CD14-positive monocyte (primary cell): ENCODE measurements at regions not wholly inside any gene's neighbourhood (a gene's known extent, or its start where the extent isn't known, plus 50 kb on each side); places are given as distances from the start of the nearest gene placed in this dataset.
A peak's percentile ranks its signal among the peaks of the same experiment; 100 is the strongest.

Experiments used
- DNase-seq, 3 donors: peaks; one replicate each; pipeline ENCODE4 v3.0.0-alpha.2; 2011 to 2022
- H2AFZ ChIP-seq: 2 replicates; pipeline ENCODE4 v1.6.0; 2012; ENCODE audit warnings: mild to moderate bottlenecking, low read depth, low read length, inconsistent platforms; ENCODE audit not compliant: insufficient read depth, poor library complexity, severe bottlenecking
- H3K27ac ChIP-seq, 2 donors: 1 replicate in 1 of 2; 2 replicates in 1 of 2; pipeline ENCODE4 v1.5.1; 2012 to 2013; ENCODE audit warnings: low read length in 2 of 2, control low read depth in 1 of 2, inconsistent platforms in 1 of 2, low read depth in 1 of 2, mild to moderate bottlenecking in 1 of 2
- H3K27me3 ChIP-seq, 2 donors: one replicate each; pipeline versions ENCODE4 v1.6.0 to v1.6.1; 2011 to 2013; ENCODE audit warnings: low read length in 2 of 2; ENCODE audit not compliant: control insufficient read depth in 2 of 2, insufficient read depth in 2 of 2
- H3K36me3 ChIP-seq, 2 donors: replicated peaks in 1 of 2; 1 replicate in 1 of 2; 2 replicates in 1 of 2; pipeline versions ENCODE4 v1.5.1 to v1.6.1; 2012 to 2013; ENCODE audit warnings: low read length in 2 of 2, control low read depth in 1 of 2, inconsistent platforms in 1 of 2, mild to moderate bottlenecking in 1 of 2; ENCODE audit not compliant: insufficient read depth in 2 of 2, control insufficient read depth in 1 of 2
- H3K4me1 ChIP-seq, 2 donors: 1 replicate in 1 of 2; 2 replicates in 1 of 2; pipeline versions ENCODE4 v1.5.1 to v1.6.1; 2012 to 2013; ENCODE audit warnings: low read length in 2 of 2, control low read depth in 1 of 2, inconsistent platforms in 1 of 2, mild to moderate bottlenecking in 1 of 2, moderate library complexity in 1 of 2; ENCODE audit not compliant: insufficient read depth in 2 of 2, control insufficient read depth in 1 of 2
- H3K4me2 ChIP-seq: replicated peaks from 2 replicates; pipeline ENCODE3; 2012; ENCODE audit warnings: low read length, moderate library complexity, mild to moderate bottlenecking; ENCODE audit not compliant: poor library complexity, severe bottlenecking; ENCODE audit errors: extremely low read depth
- H3K4me3 ChIP-seq, 3 experiments: fragments of 200-600 bp in 1 of 3; sonication (generic) in 1 of 3; replicated peaks in 1 of 3; 1 replicate in 2 of 3; 2 replicates in 1 of 3; pipeline ENCODE4 v1.5.1; 2011 to 2013; ENCODE audit warnings: low read length in 3 of 3, mild to moderate bottlenecking in 3 of 3, control low read depth in 2 of 3, low read depth in 2 of 3, inconsistent platforms in 1 of 3, moderate library complexity in 1 of 3
- H3K79me2 ChIP-seq: 2 replicates; pipeline ENCODE4 v1.6.0; 2012; ENCODE audit warnings: mild to moderate bottlenecking, control low read depth, inconsistent platforms, low read length, moderate library complexity; ENCODE audit not compliant: insufficient read depth
- H3K9ac ChIP-seq: 2 replicates; pipeline ENCODE4 v1.6.0; 2017; ENCODE audit warnings: low read length, mild to moderate bottlenecking; ENCODE audit not compliant: insufficient read depth, poor library complexity, severe bottlenecking
- H3K9me3 ChIP-seq, 2 donors: replicated peaks in 1 of 2; 1 replicate in 1 of 2; 2 replicates in 1 of 2; pipeline versions ENCODE4 v1.5.1 to v1.6.1; 2012 to 2013; ENCODE audit warnings: low read length in 2 of 2, control low read depth in 1 of 2; ENCODE audit not compliant: control insufficient read depth in 1 of 2, insufficient read depth in 1 of 2
- H4K20me1 ChIP-seq: 2 replicates; pipeline ENCODE4 v1.6.0; 2012; ENCODE audit warnings: mild to moderate bottlenecking, low read length, control low read depth, moderate library complexity; ENCODE audit not compliant: insufficient read depth
- H3K27ac Mint-ChIP-seq, 7 donors: one replicate each; pipeline ENCODE4 v1.8.0; 2020; ENCODE audit warnings: mild to moderate bottlenecking in 7 of 7, mixed read lengths in 7 of 7, moderate library complexity in 6 of 7, inconsistent platforms in 2 of 7
- H3K27me3 Mint-ChIP-seq, 3 donors: one replicate each; pipeline ENCODE4 v1.8.0; 2021 to 2022; ENCODE audit warnings: low read depth in 3 of 3, mild to moderate bottlenecking in 3 of 3, mixed read lengths in 3 of 3, moderate library complexity in 3 of 3, inconsistent platforms in 1 of 3
- H3K36me3 Mint-ChIP-seq, 2 donors: one replicate each; pipeline ENCODE4 v1.8.0; 2020; ENCODE audit warnings: mixed read lengths in 2 of 2, inconsistent platforms in 1 of 2, mild to moderate bottlenecking in 1 of 2
- H3K4me1 Mint-ChIP-seq: one replicate; pipeline ENCODE4 v1.8.0; 2020; ENCODE audit warnings: mild to moderate bottlenecking, mixed read lengths
- H3K4me3 Mint-ChIP-seq, 2 donors: one replicate each; pipeline ENCODE4 v1.8.0; 2020; ENCODE audit warnings: mild to moderate bottlenecking in 2 of 2, mixed read lengths in 2 of 2, moderate library complexity in 1 of 2
- H3K9me3 Mint-ChIP-seq, 7 donors: one replicate each; pipeline ENCODE4 v1.8.0; 2020 to 2022; ENCODE audit warnings: mixed read lengths in 7 of 7, mild to moderate bottlenecking in 6 of 7, moderate library complexity in 6 of 7, inconsistent platforms in 2 of 7
- WGBS: methylation state at CpG from one replicate; pipeline ENCODE4 v1.1.5; 2013; ENCODE audit warnings: missing lambda C conversion rate; ENCODE audit not compliant: insufficient coverage; 5-methylcytosine and 5-hydroxymethylcytosine counted together
- intact Hi-C, 2 donors: fragments of 100-400 bp; cut with micrococcal nuclease; formaldehyde crosslinking; loops; one replicate each; pipeline versions ENCODE4 v1.15.0 to v1.15.1; 2023
- TF ChIP-seq, protein P1 (sequence below): fragments of 200-600 bp; IDR thresholded peaks from one replicate; pipeline ENCODE4 v1.8.0; 2022; ENCODE audit warnings: antibody characterized with exemption, mild to moderate bottlenecking

DNA sequence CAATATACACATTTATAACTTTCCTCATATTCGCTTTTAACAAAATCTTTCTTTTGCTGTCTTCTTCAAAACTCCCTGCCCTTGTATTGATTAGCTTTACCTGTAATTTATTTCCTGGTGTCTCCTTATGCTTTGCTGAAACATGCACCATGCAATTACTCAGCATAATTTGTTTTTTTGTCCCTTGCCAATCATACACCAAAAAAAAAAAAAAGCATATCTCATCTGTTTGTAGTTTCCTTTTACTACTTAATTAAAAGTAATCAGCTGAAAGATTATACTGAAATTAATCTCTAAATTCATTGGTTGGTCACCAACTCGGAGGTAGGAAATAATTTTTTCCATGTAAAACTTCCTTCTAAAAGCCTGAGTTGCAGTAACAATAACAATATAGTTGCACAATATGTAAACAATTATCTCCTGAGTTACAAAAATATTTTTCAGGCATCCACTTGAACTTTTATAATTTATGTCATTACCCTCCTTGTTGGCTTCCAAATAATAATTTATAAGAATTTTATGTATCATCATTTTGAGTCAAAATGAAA lies 53.0 kb upstream of the ROCK1 start:
- Mint-ChIP-seq H3K4me3 (peak overlapping the region; percentile 39 to 74), H3K27me3 (peaks cover 0 to 2% (median 0%) of the 10 kb centered on the region in 3 donors), H3K9me3 (peaks cover 0 to 3% (median 0%) of the 10 kb centered on the region in 7 donors), H3K36me3 (no peaks in the 10 kb centered on the region), H3K4me1 (peaks cover 33% of the 10 kb centered on the region), H3K27ac (peak overlapping the region; percentile 92 to 98 (median 96))
- Histone ChIP-seq H3K9ac (peak overlapping the region; percentile 43), H2AFZ (no peak overlapping the region), H3K4me1 (peaks cover 37 to 41% of the 10 kb centered on the region in 2 donors), H3K27me3 (no peaks in the 10 kb centered on the region), H3K9me3 (no peaks in the 10 kb centered on the region), H3K79me2 (no peaks in the 10 kb centered on the region), H3K4me3 (peak overlapping the region in 2 of 3 experiments; percentile 25 to 62), H3K27ac (peak overlapping the region; percentile 90), H3K36me3 (no peaks in the 10 kb centered on the region), H3K4me2 (peak overlapping the region; percentile 80), H4K20me1 (no peaks in the 10 kb centered on the region)
- no CpG with 5 or more reads among the region's 2 CpGs for WGBS
- intact Hi-C loops: loop anchor here (1.0 to 10.0 kb wide), 2 partner anchors 50 to 53 kb away; partner anchors contain the start of gene ROCK1 (in 2 of the 2)
- TF ChIP-seq, protein P1, sequence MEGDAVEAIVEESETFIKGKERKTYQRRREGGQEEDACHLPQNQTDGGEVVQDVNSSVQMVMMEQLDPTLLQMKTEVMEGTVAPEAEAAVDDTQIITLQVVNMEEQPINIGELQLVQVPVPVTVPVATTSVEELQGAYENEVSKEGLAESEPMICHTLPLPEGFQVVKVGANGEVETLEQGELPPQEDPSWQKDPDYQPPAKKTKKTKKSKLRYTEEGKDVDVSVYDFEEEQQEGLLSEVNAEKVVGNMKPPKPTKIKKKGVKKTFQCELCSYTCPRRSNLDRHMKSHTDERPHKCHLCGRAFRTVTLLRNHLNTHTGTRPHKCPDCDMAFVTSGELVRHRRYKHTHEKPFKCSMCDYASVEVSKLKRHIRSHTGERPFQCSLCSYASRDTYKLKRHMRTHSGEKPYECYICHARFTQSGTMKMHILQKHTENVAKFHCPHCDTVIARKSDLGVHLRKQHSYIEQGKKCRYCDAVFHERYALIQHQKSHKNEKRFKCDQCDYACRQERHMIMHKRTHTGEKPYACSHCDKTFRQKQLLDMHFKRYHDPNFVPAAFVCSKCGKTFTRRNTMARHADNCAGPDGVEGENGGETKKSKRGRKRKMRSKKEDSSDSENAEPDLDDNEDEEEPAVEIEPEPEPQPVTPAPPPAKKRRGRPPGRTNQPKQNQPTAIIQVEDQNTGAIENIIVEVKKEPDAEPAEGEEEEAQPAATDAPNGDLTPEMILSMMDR: no peak
- DNase-seq: peak; percentile 12 to 43 (median 14)

DNA sequence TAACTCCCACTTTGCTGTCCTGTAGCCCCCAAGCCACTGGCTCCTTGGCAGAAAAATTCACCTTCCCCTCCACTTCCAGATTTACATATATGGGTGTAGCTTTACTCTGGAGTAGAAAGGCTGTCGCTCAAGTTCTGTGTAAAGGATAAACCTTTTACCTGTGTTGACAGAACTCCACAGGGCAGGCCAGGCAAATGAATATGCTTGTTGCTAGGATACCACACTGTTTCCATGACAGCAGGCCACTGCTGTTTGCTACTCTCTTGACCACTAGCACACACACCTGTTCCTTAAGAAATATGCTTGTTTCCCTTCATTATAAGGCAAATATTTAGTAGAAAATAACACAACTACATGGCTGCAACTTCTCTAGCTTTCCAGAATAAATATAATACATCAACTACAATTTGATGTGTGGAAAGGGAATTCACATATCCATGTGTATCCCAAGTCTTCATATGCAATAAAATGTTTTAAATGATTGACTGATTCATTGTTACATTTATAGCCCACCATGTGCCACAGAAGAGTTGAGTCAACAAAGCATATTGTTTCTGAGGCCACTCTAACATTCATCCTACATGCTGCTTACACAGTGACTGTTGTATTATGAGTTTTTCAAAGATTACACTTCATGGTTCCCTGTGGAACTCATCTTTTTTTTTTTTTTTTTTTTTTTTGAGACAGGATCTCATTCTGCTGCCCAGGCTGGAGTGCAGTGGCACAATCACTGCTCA lies 56.2 kb upstream of the ROCK1 start:
- H3K79me2 ChIP-seq: no peaks in the 10 kb centered on the region
- H3K4me2 ChIP-seq: no peak overlapping the region
- DNase-seq: no peak
- no peaks in the 10 kb centered on the region for H3K36me3 ChIP-seq
- WGBS: no CpG with 5 or more reads among the region's 1 CpG
- Mint-ChIP-seq H3K4me1 (peaks cover 22% of the 10 kb centered on the region), H3K36me3 (no peaks in the 10 kb centered on the region), H3K4me3 (no peak overlapping the region), H3K9me3 (peaks cover 0 to 2% (median 0%) of the 10 kb centered on the region in 7 donors), H3K27ac (no peak overlapping the region), H3K27me3 (peaks cover 0 to 2% (median 2%) of the 10 kb centered on the region in 3 donors)
- intact Hi-C loops: loop anchor here in 1 of 2 donors (10.0 kb wide), 1 partner anchor 53 kb away; the partner anchor contains the start of gene ROCK1
- no peaks in the 10 kb centered on the region for H3K9me3 ChIP-seq
- H3K27ac ChIP-seq: no peak overlapping the region
- H4K20me1 ChIP-seq: no peaks in the 10 kb centered on the region
- H3K4me1 ChIP-seq: peaks cover 22 to 25% of the 10 kb centered on the region in 2 donors
- TF ChIP-seq, protein P1: no peak
- H2AFZ ChIP-seq: no peak overlapping the region
- no peaks in the 10 kb centered on the region for H3K27me3 ChIP-seq
- no peak overlapping the region for H3K4me3 ChIP-seq
- no peak overlapping the region for H3K9ac ChIP-seq
